ENCODE measurements at regions not wholly inside any gene's neighbourhood (a gene's known extent, or its start where the extent isn't known, plus 50 kb on each side); places are given as distances from the start of the nearest gene placed in this dataset.
"Not testable (repeated sequence)": the region's sequence is repeated elsewhere in the genome, so short reads cannot be mapped to it uniquely, and the experiment has no call there.

- in situ Hi-C loops (cut with HindIII; ENCODE audit: low pct_ligation_motif_present, low sequenced_read_pairs): no loop called here
- no peaks in the 10 kb centered on the region for H3K27me3 ChIP-seq (replicated peaks)
- H3K36me3 ChIP-seq (replicated peaks): no peaks in the 10 kb centered on the region
- no peak overlapping the region for H3K27ac ChIP-seq
- H3K4me3 ChIP-seq (ENCODE audit: low read depth, low read length): no peak overlapping the region
- no peak for DNase-seq
- TF ChIP-seq, protein P1, sequence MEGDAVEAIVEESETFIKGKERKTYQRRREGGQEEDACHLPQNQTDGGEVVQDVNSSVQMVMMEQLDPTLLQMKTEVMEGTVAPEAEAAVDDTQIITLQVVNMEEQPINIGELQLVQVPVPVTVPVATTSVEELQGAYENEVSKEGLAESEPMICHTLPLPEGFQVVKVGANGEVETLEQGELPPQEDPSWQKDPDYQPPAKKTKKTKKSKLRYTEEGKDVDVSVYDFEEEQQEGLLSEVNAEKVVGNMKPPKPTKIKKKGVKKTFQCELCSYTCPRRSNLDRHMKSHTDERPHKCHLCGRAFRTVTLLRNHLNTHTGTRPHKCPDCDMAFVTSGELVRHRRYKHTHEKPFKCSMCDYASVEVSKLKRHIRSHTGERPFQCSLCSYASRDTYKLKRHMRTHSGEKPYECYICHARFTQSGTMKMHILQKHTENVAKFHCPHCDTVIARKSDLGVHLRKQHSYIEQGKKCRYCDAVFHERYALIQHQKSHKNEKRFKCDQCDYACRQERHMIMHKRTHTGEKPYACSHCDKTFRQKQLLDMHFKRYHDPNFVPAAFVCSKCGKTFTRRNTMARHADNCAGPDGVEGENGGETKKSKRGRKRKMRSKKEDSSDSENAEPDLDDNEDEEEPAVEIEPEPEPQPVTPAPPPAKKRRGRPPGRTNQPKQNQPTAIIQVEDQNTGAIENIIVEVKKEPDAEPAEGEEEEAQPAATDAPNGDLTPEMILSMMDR (IDR thresholded peaks at IDR 0.05; ENCODE audit: low read depth, low read length, missing control alignments): no peak
These were observed 163.6 kb downstream of the NRN1 start for GRCh38 chr6:5843078-5843477.

DNA sequence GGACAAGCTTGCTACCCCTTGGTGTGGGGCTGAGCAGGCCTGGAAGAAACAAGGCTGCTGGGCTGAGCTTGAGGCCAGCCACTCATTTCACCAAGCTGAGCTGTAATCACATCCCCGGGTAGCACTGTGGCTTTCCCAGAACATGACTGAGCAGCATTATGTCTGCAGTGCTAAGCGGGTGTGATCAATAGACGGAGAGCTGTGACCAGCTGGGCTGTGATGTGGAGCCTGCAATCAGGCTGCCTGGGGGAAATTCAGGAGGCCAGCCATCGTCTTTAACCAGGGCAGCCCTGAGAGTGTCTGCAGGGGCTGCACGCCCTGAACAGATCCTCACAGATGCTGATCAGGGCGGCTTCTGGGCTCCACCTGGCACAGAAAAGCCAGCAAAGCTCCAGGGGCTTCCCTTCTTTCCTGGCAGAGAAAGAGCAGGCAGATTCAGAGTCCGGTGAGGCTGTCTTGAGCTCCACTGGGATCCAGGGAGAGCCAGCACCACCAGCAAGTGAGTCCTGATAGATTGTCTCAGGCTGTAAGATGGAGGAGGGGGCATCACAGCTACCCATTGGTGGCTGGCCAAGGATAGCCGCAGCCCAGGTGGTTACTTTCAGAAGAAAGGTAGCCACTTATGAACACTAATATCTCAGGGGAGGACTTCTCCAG, 165.9 kb downstream of the NRN1 start:
- no peak for DNase-seq
- no peak overlapping the region for H3K27ac ChIP-seq
- H3K36me3 ChIP-seq (replicated peaks): no peaks in the 10 kb centered on the region
- TF ChIP-seq, protein P1 (IDR thresholded peaks at IDR 0.05; ENCODE audit: low read depth, low read length, missing control alignments): no peak
- no peaks in the 10 kb centered on the region for H3K27me3 ChIP-seq (replicated peaks)
- in situ Hi-C loops (cut with HindIII; ENCODE audit: low pct_ligation_motif_present, low sequenced_read_pairs): no loop called here
- H3K4me3 ChIP-seq (ENCODE audit: low read depth, low read length): no peak overlapping the region

DNA sequence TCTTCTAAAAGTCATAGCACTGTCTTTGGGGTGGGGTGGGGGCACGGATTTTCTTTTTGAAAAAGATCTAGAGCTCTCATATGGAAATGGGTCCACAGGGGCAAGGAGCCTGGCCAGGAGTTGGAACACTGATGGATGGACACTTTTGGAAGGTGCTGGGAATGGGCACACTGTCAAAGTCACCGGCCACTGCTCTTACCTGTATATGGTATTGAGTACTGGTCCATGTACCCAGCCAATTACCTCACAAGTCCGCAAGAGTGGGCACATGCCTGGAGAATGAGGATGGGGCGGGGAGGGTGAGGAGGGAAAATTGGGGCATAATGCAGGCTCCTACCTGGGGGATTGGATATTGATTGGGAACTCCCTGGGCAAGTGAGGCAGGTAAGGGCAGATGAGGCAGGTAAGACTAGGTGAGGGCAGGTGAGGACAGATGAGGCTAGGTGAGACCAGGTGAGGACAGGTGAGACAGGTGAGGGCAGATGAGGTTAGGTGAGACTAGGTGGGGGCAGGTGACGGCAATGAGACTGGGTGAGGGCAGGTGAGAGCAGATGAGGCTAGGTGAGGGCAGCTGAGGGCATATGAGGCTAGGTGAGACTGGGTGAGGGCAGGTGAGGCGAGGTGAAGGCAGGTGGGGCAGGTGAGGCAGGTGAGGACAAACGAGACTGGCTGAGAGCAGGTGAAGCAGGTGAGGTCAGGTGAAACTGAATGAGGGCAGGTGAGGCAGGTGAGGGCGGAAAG, 167.9 kb downstream of the NRN1 start:
- H3K36me3 ChIP-seq (replicated peaks): no peaks in the 10 kb centered on the region
- H3K4me3 ChIP-seq (ENCODE audit: low read depth, low read length): no peak overlapping the region
- DNase-seq: no peak
- H3K27ac ChIP-seq: no peak overlapping the region
- in situ Hi-C loops (cut with HindIII; ENCODE audit: low pct_ligation_motif_present, low sequenced_read_pairs): no loop called here
- H3K27me3 ChIP-seq (replicated peaks): no peaks in the 10 kb centered on the region
- TF ChIP-seq, protein P1 (IDR thresholded peaks at IDR 0.05; ENCODE audit: low read depth, low read length, missing control alignments): no peak

DNA sequence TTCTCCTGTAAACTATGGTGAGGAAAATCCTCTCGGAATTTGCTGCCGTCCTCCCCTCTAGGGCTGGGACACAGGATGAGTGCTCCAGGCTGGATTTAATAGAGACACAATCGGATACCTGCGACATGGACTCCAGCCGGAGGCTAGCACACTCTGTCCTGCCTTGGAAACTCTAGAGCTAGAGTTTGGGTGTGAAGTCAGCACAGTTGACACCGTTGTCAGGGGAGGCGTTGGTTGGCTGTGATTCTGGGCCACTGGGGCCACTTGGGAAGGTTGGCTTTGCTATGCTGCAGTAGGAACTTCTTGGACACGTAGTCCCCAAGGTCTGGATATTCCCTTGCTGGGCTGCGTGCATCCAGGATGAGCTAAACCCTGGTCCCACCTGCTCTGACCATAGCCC, 169.4 kb downstream of the NRN1 start:
- no peak for DNase-seq
- in situ Hi-C loops (cut with HindIII; ENCODE audit: low pct_ligation_motif_present, low sequenced_read_pairs): no loop called here

DNA sequence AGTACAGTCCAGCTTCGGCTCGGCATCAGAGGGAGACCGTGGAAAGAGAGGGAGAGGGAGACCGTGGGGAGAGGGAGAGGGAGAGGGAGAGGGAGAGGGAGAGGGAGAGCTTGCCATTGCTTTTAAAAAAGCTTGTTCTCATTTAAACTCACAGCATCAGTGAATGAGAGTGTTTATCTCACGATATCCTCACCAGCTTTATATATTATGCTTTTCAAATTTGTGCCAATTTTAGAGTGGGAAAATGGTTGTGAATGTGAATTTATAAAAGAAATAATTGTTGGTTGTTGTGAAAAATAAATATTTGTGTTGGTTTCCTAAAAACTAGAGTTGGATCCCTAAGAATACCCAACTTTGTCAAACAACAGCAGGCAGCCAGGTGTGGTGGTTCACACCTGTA, 170.1 kb downstream of the NRN1 start:
- H3K36me3 ChIP-seq (replicated peaks); DNase-seq; in situ Hi-C loops (cut with HindIII; ENCODE audit: low pct_ligation_motif_present, low sequenced_read_pairs); H3K4me3 ChIP-seq (ENCODE audit: low read depth, low read length); H3K27ac ChIP-seq; H3K27me3 ChIP-seq (replicated peaks): not testable (repeated sequence)

More for the DNA sequence above, 169.4 kb downstream of the NRN1 start:
- H3K36me3 ChIP-seq (replicated peaks): no peaks in the 10 kb centered on the region
- H3K27ac ChIP-seq: no peak overlapping the region
- TF ChIP-seq, protein P1 (IDR thresholded peaks at IDR 0.05; ENCODE audit: low read depth, low read length, missing control alignments): no peak
- no peak overlapping the region for H3K4me3 ChIP-seq (ENCODE audit: low read depth, low read length)
- no peaks in the 10 kb centered on the region for H3K27me3 ChIP-seq (replicated peaks)

- Histone ChIP-seq H3K27ac (no peak overlapping the region), H3K27me3 (replicated peaks) (no peaks in the 10 kb centered on the region)
- no peak for DNase-seq
These were observed 173.6 kb downstream of the NRN1 start for GRCh38 chr6:5833120-5833519.

More at GRCh38 chr6:5833120-5833519, 173.6 kb downstream of the NRN1 start:
- in situ Hi-C loops (cut with HindIII; ENCODE audit: low pct_ligation_motif_present, low sequenced_read_pairs): no loop called here
- no peak overlapping the region for H3K4me3 ChIP-seq (ENCODE audit: low read depth, low read length)
- TF ChIP-seq, protein P1 (IDR thresholded peaks at IDR 0.05; ENCODE audit: low read depth, low read length, missing control alignments): no peak
- no peaks in the 10 kb centered on the region for H3K36me3 ChIP-seq (replicated peaks)
